NCI-H1105 (cell line): ENCODE measurements at regions not wholly inside any gene's neighbourhood (a gene's known extent, or its start where the extent isn't known, plus 50 kb on each side); places are given as distances from the start of the nearest gene placed in this dataset.

ENCODE experiments used
- DNase-seq: peaks from one replicate; lab custom pipeline; 2025; lab: John Stamatoyannopoulos, UW

- no peak for DNase-seq
Observed at GRCh38 chr9:126125577-126125976, 201.1 kb upstream of the MVB12B start.

GRCh38 chr9:126125992-126126409, 200.6 kb upstream of the MVB12B start:
- no peak for DNase-seq

- DNase-seq, result no peak
Observed at GRCh38 chr9:126126807-126127206, 199.8 kb upstream of the MVB12B start.

GRCh38 chr9:126127591-126127990, 199.0 kb upstream of the MVB12B start:
- no peak for DNase-seq

- DNase-seq, result no peak
Observed at GRCh38 chr9:126128494-126129142, 198.0 kb upstream of the MVB12B start.

GRCh38 chr9:126131066-126132010, 195.3 kb upstream of the MVB12B start:
- no peak for DNase-seq

GRCh38 chr9:126132746-126133145, 193.9 kb upstream of the MVB12B start:
- DNase-seq, result no peak

GRCh38 chr9:126144196-126144595, 182.4 kb upstream of the MVB12B start:
- DNase-seq, result no peak

- DNase-seq, result no peak
Observed at GRCh38 chr9:126144603-126145456, 181.8 kb upstream of the MVB12B start.

GRCh38 chr9:126145887-126146253, 180.8 kb upstream of the MVB12B start:
- no peak for DNase-seq

GRCh38 chr9:126146254-126147145, 180.1 kb upstream of the MVB12B start:
- no peak for DNase-seq

- DNase-seq, result no peak
Observed at GRCh38 chr9:126147186-126147935, 179.3 kb upstream of the MVB12B start.

- no peak for DNase-seq
Observed at GRCh38 chr9:126147936-126148870, 178.4 kb upstream of the MVB12B start.

GRCh38 chr9:126148994-126149393, 177.6 kb upstream of the MVB12B start:
- no peak for DNase-seq

- DNase-seq, result no peak
Observed at GRCh38 chr9:126149661-126150060, 177.0 kb upstream of the MVB12B start.

- DNase-seq, result no peak
Observed at GRCh38 chr9:126150411-126151030, 176.1 kb upstream of the MVB12B start.

- DNase-seq, result peak; percentile 94
Observed at GRCh38 chr9:126151031-126151685, 175.5 kb upstream of the MVB12B start.

- DNase-seq, result no peak
Observed at GRCh38 chr9:126151686-126152134, 174.9 kb upstream of the MVB12B start.
